Adipocyte (in vitro differentiated cells): ENCODE measurements at regions not wholly inside any gene's neighbourhood (a gene's known extent, or its start where the extent isn't known, plus 50 kb on each side); places are given as distances from the start of the nearest gene placed in this dataset.

ENCODE experiments used
- DNase-seq: peaks from one replicate; pipeline ENCODE4 v3.0.0-alpha.2; 2015; ENCODE audit warnings: low read depth
- H3K27me3 ChIP-seq: replicated peaks from 2 replicates; pipeline ENCODE4 v1.7.0; 2013; ENCODE audit warnings: mild to moderate bottlenecking, low read length, moderate library complexity; ENCODE audit not compliant: control insufficient read depth, insufficient read depth
- H3K36me3 ChIP-seq: 2 replicates; pipeline ENCODE4 v1.7.0; 2013; ENCODE audit warnings: low read length, mild to moderate bottlenecking, moderate library complexity; ENCODE audit not compliant: control insufficient read depth, insufficient read depth, severe bottlenecking
- H3K4me1 ChIP-seq: 2 replicates; pipeline ENCODE4 v1.7.0; 2013; ENCODE audit warnings: mild to moderate bottlenecking, low read length, moderate library complexity; ENCODE audit not compliant: control insufficient read depth, insufficient read depth
- H3K4me3 ChIP-seq: 2 replicates; pipeline ENCODE4 v1.7.0; 2013; ENCODE audit warnings: mild to moderate bottlenecking, low read length, moderate library complexity
- H3K9ac ChIP-seq: 2 replicates; pipeline ENCODE4 v1.7.0; 2013; ENCODE audit warnings: mild to moderate bottlenecking, low read length, moderate library complexity
- H3K9me3 ChIP-seq: 2 replicates; pipeline ENCODE4 v1.7.0; 2013; ENCODE audit warnings: mild to moderate bottlenecking, low read length, moderate library complexity; ENCODE audit not compliant: control insufficient read depth

- Histone ChIP-seq H3K9ac (no peak overlapping the region), H3K36me3 (no peaks in the 10 kb centered on the region), H3K9me3 (peaks cover 3% of the 10 kb centered on the region), H3K27me3 (no peaks in the 10 kb centered on the region), H3K4me1 (peaks cover 13% of the 10 kb centered on the region), H3K4me3 (no peak overlapping the region)
- no peak for DNase-seq
Measured at GRCh38 chr2:129240061-129240460, 739.4 kb upstream of the RAB6C start.

- Histone ChIP-seq H3K9ac (no peak overlapping the region), H3K4me3 (no peak overlapping the region), H3K4me1 (peaks cover 13% of the 10 kb centered on the region), H3K9me3 (peaks cover 11% of the 10 kb centered on the region), H3K36me3 (no peaks in the 10 kb centered on the region), H3K27me3 (no peaks in the 10 kb centered on the region)
- DNase-seq, result no peak
Measured at GRCh38 chr2:129242269-129242668, 737.2 kb upstream of the RAB6C start.

- H3K4me3 ChIP-seq, result no peak overlapping the region
- no peak overlapping the region for H3K9ac ChIP-seq
- H3K36me3 ChIP-seq, result no peaks in the 10 kb centered on the region
- no peak for DNase-seq
- peaks cover 11% of the 10 kb centered on the region for H3K9me3 ChIP-seq
- H3K27me3 ChIP-seq, result peaks cover 8% of the 10 kb centered on the region
- H3K4me1 ChIP-seq, result no peaks in the 10 kb centered on the region
Measured at GRCh38 chr2:129247751-129248150, 731.7 kb upstream of the RAB6C start.

GRCh38 chr2:129248198-129248597 is 731.3 kb upstream of the RAB6C start:
- Histone ChIP-seq H3K9ac (no peak overlapping the region), H3K36me3 (no peaks in the 10 kb centered on the region), H3K9me3 (peaks cover 11% of the 10 kb centered on the region), H3K4me3 (no peak overlapping the region), H3K4me1 (no peaks in the 10 kb centered on the region), H3K27me3 (peaks cover 8% of the 10 kb centered on the region)
- DNase-seq, result no peak

GRCh38 chr2:129252781-129253460 is 726.5 kb upstream of the RAB6C start:
- Histone ChIP-seq H3K9me3 (peaks cover 7% of the 10 kb centered on the region), H3K9ac (no peak overlapping the region), H3K36me3 (no peaks in the 10 kb centered on the region), H3K4me1 (no peaks in the 10 kb centered on the region), H3K4me3 (no peak overlapping the region), H3K27me3 (peaks cover 8% of the 10 kb centered on the region)
- no peak for DNase-seq

GRCh38 chr2:129253461-129253812 is 726.0 kb upstream of the RAB6C start:
- DNase-seq, result no peak
- no peak overlapping the region for H3K4me3 ChIP-seq
- no peaks in the 10 kb centered on the region for H3K4me1 ChIP-seq
- H3K9me3 ChIP-seq, result peaks cover 8% of the 10 kb centered on the region
- no peaks in the 10 kb centered on the region for H3K36me3 ChIP-seq
- H3K27me3 ChIP-seq, result peaks cover 8% of the 10 kb centered on the region
- H3K9ac ChIP-seq, result no peak overlapping the region

- no peak overlapping the region for H3K4me3 ChIP-seq
- H3K4me1 ChIP-seq, result no peaks in the 10 kb centered on the region
- no peaks in the 10 kb centered on the region for H3K36me3 ChIP-seq
- peaks cover 8% of the 10 kb centered on the region for H3K27me3 ChIP-seq
- H3K9ac ChIP-seq, result no peak overlapping the region
- no peak for DNase-seq
- H3K9me3 ChIP-seq, result peaks cover 21% of the 10 kb centered on the region
Measured at GRCh38 chr2:129254718-129255117, 724.7 kb upstream of the RAB6C start.

GRCh38 chr2:129255610-129256313 is 723.7 kb upstream of the RAB6C start:
- Histone ChIP-seq H3K36me3 (no peaks in the 10 kb centered on the region), H3K27me3 (peaks cover under 1% of the 10 kb centered on the region), H3K4me3 (no peak overlapping the region), H3K9ac (no peak overlapping the region), H3K9me3 (peaks cover 23% of the 10 kb centered on the region), H3K4me1 (no peaks in the 10 kb centered on the region)
- no peak for DNase-seq

- Histone ChIP-seq H3K27me3 (no peaks in the 10 kb centered on the region), H3K9ac (no peak overlapping the region), H3K9me3 (peaks cover 23% of the 10 kb centered on the region), H3K36me3 (no peaks in the 10 kb centered on the region), H3K4me1 (no peaks in the 10 kb centered on the region), H3K4me3 (no peak overlapping the region)
- no peak for DNase-seq
Measured at GRCh38 chr2:129256642-129257041, 722.8 kb upstream of the RAB6C start.

GRCh38 chr2:129262934-129263333 is 716.5 kb upstream of the RAB6C start:
- Histone ChIP-seq H3K27me3 (no peaks in the 10 kb centered on the region), H3K36me3 (no peaks in the 10 kb centered on the region), H3K9me3 (peaks cover 38% of the 10 kb centered on the region), H3K9ac (no peak overlapping the region), H3K4me3 (no peak overlapping the region), H3K4me1 (no peaks in the 10 kb centered on the region)
- DNase-seq, result no peak

GRCh38 chr2:129263939-129264338 is 715.5 kb upstream of the RAB6C start:
- DNase-seq, result no peak
- H3K27me3 ChIP-seq, result no peaks in the 10 kb centered on the region
- H3K9me3 ChIP-seq, result peaks cover 41% of the 10 kb centered on the region
- no peaks in the 10 kb centered on the region for H3K4me1 ChIP-seq
- H3K36me3 ChIP-seq, result no peaks in the 10 kb centered on the region
- H3K9ac ChIP-seq, result no peak overlapping the region
- no peak overlapping the region for H3K4me3 ChIP-seq
